ENCODE measurements at regions not wholly inside any gene's neighbourhood (a gene's known extent, or its start where the extent isn't known, plus 50 kb on each side); places are given as distances from the start of the nearest gene placed in this dataset.

DNA sequence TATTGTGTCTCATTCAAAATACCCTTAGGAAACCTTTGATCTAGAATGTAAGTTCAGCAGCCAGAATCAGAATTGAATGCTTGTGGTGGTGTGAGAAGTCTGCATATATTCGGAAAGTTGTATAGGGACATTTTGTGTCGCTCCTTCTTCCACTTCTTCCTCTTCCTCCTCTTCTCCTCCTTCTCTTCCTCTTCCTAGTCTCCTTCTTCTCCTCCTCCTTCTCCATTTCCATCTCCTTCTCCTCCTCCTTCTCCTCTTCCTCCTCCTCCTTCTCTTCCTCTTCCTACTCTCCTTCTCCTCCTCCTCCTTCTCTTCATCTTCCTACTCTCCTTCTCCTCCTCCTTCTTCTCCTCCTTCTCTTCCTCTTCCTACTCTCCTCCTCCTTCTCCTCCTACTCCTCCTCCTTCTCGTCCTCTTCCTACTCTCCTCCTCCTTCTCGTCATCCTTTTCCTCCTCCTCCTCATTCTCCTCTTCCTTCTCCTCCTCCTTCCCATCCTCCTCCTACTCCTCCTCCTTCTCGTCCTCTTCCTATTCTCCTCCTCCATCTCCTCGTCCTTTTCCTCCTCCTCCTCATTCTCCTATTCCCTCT, 749.3 kb upstream of the GOLIM4 start:
- TF ChIP-seq CTCF (IDR thresholded peaks at IDR 0.05; ENCODE audit: low read length) (no peak), EZH2 (optimal IDR thresholded peaks at IDR 0.05; ENCODE audit: low read depth, low read length) (no peak), EZH2phosphoT487 (IDR thresholded peaks at IDR 0.05; ENCODE audit: low read length) (no peak)

Measured in MM.1S (cell line).